ENCODE measurements at regions not wholly inside any gene's neighbourhood (a gene's known extent, or its start where the extent isn't known, plus 50 kb on each side); places are given as distances from the start of the nearest gene placed in this dataset.

- Histone ChIP-seq H3K4me3 (ENCODE audit: control insufficient read depth in 2 of 3, extremely low read depth in 1 of 3, insufficient read depth in 2 of 3, low read depth in 1 of 3, low read length in 3 of 3) (no peak overlapping the region), H3K9ac (ENCODE audit: control insufficient read depth, extremely low read depth, insufficient read depth, low read length) (no peak overlapping the region), H3K9me1 (ENCODE audit: control insufficient read depth, extremely low read depth, insufficient read depth, low read length) (no peaks in the 10 kb centered on the region), H3K36me3 (ENCODE audit: control insufficient read depth in 2 of 2, extremely low read depth in 1 of 2, insufficient read depth in 2 of 2, low read length in 2 of 2) (no peaks in the 10 kb centered on the region), H3K79me2 (ENCODE audit: control insufficient read depth, insufficient read depth, low read length) (no peaks in the 10 kb centered on the region), H3K4me1 (ENCODE audit: control insufficient read depth, extremely low read depth, insufficient read depth, low read length) (no peaks in the 10 kb centered on the region), H4K20me1 (ENCODE audit: control insufficient read depth, extremely low read depth, insufficient read depth, low read length) (no peaks in the 10 kb centered on the region), H3K9me3 (ENCODE audit: control insufficient read depth, low read depth, low read length) (peaks cover 3% of the 10 kb centered on the region), H2AFZ (ENCODE audit: control insufficient read depth, low read length) (no peak overlapping the region), H3K27ac (ENCODE audit: control insufficient read depth, insufficient read depth, low read length) (no peak overlapping the region), H3K27me3 (ENCODE audit: control insufficient read depth, extremely low read depth, insufficient read depth, low read length) (no peaks in the 10 kb centered on the region), H3K4me2 (ENCODE audit: control insufficient read depth, extremely low read depth, insufficient read depth, low read depth, low read length) (no peak overlapping the region)
- DNase-seq (ENCODE audit: low read depth, low spot score) (no peak), FAIRE-seq (no peak)
- dilution Hi-C loops (cut with MboI; ENCODE audit: extremely low pct_ligation_motif_present, low sequenced_read_pairs) = no loop called here
- TF ChIP-seq CTCF (optimal IDR thresholded peaks at IDR 0.05 in 1 of 3, IDR thresholded peaks at IDR 0.05 in 1 of 3, conservative IDR thresholded peaks at IDR 0.05 in 1 of 3; ENCODE audit: extremely low read depth in 1 of 3, insufficient read depth in 2 of 3, low read length in 3 of 3) = no peak
- no peak for TF ChIP-seq EZH2 (IDR thresholded peaks at IDR 0.05; ENCODE audit: low read length)
Measured at GRCh38 chr5:6059137-6059800, 319.1 kb downstream of the MED10 start.

DNA sequence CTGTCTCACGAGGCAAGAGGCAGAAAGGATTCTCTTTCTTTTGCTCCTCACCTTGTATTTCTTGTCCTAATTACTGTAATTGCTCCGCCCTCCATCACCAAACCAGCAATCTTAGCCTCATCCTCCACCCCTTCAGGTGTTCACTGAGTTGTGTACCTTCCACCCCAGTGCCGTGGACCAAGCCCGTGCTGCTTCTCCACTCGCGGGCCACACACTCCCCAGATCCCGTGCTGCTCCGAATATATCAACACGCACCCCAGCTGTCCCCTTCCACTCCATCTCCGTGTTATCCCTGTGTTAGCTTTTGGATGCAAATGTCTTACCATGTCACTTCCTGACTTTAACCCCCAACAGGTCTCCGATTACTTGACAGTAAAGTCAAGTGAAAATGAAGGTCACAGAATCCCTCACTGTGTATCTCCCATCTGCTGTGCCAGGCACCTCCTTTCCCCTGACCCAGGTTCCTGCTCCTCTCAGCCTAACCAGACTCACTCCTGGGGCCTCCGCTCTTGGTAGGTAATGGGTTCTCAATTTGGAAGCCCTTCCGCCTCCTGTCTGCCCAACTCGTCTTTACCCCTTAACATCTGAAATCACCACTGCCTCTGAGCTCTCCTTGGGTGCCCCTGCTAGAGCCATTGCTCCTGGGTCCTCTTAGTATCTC is 320.2 kb downstream of the MED10 start:
- Histone ChIP-seq H3K9me1 (ENCODE audit: control insufficient read depth, extremely low read depth, insufficient read depth, low read length) (no peaks in the 10 kb centered on the region), H3K27ac (ENCODE audit: control insufficient read depth, insufficient read depth, low read length) (no peak overlapping the region), H3K9me3 (ENCODE audit: control insufficient read depth, low read depth, low read length) (peaks cover 3% of the 10 kb centered on the region), H3K4me3 (ENCODE audit: control insufficient read depth in 2 of 3, extremely low read depth in 1 of 3, insufficient read depth in 2 of 3, low read depth in 1 of 3, low read length in 3 of 3) (no peak overlapping the region), H3K79me2 (ENCODE audit: control insufficient read depth, insufficient read depth, low read length) (no peaks in the 10 kb centered on the region), H4K20me1 (ENCODE audit: control insufficient read depth, extremely low read depth, insufficient read depth, low read length) (no peaks in the 10 kb centered on the region), H3K4me1 (ENCODE audit: control insufficient read depth, extremely low read depth, insufficient read depth, low read length) (no peaks in the 10 kb centered on the region), H3K27me3 (ENCODE audit: control insufficient read depth, extremely low read depth, insufficient read depth, low read length) (no peaks in the 10 kb centered on the region), H3K36me3 (ENCODE audit: control insufficient read depth in 2 of 2, extremely low read depth in 1 of 2, insufficient read depth in 2 of 2, low read length in 2 of 2) (no peaks in the 10 kb centered on the region), H3K9ac (ENCODE audit: control insufficient read depth, extremely low read depth, insufficient read depth, low read length) (no peak overlapping the region), H2AFZ (ENCODE audit: control insufficient read depth, low read length) (no peak overlapping the region), H3K4me2 (ENCODE audit: control insufficient read depth, extremely low read depth, insufficient read depth, low read depth, low read length) (no peak overlapping the region)
- FAIRE-seq (no peak), DNase-seq (ENCODE audit: low read depth, low spot score) (no peak)
- dilution Hi-C loops (cut with MboI; ENCODE audit: extremely low pct_ligation_motif_present, low sequenced_read_pairs) = no loop called here
- TF ChIP-seq EZH2 (IDR thresholded peaks at IDR 0.05; ENCODE audit: low read length) = no peak
- no peak for TF ChIP-seq CTCF (optimal IDR thresholded peaks at IDR 0.05 in 1 of 3, IDR thresholded peaks at IDR 0.05 in 1 of 3, conservative IDR thresholded peaks at IDR 0.05 in 1 of 3; ENCODE audit: extremely low read depth in 1 of 3, insufficient read depth in 2 of 3, low read length in 3 of 3)

All from keratinocyte (primary cell).